Upper lobe of left lung (tissue), 6 donors: ENCODE measurements at regions not wholly inside any gene's neighbourhood (a gene's known extent, or its start where the extent isn't known, plus 50 kb on each side); places are given as distances from the start of the nearest gene placed in this dataset.

Experiments
- ATAC-seq, 2 donors: fragments of 200-7000 bp; cut with Tn5 transposase; one replicate each; pipeline ENCODE4 v1.9.1; 2022; ENCODE audit warnings: mild to moderate bottlenecking in 2 of 2, moderate library complexity in 2 of 2; ENCODE audit not compliant: low FRiP score in 2 of 2
- DNase-seq, 2 donors: peaks; one replicate each; pipeline ENCODE4 v3.0.0-alpha.2; 2019 to 2020
- H3K27ac ChIP-seq, 4 donors: fragments of 200-600 bp; sonication (generic); one replicate each; pipeline ENCODE4 v1.5.1; 2016 to 2019
- H3K27me3 ChIP-seq, 4 donors: fragments of 200-600 bp; sonication (generic); one replicate each; pipeline ENCODE4 v1.5.1; 2017 to 2019
- H3K36me3 ChIP-seq, 4 donors: fragments of 200-600 bp; sonication (generic); one replicate each; pipeline ENCODE4 v1.5.1; 2016 to 2019
- H3K4me1 ChIP-seq, 4 donors: fragments of 200-600 bp; sonication (generic); one replicate each; pipeline ENCODE4 v1.5.1; 2018 to 2019
- H3K4me3 ChIP-seq, 4 donors: fragments of 200-600 bp; sonication (generic); one replicate each; pipeline ENCODE4 v1.5.1; 2017 to 2019; ENCODE audit warnings: mild to moderate bottlenecking in 2 of 4, moderate library complexity in 1 of 4
- H3K9me3 ChIP-seq, 4 donors: fragments of 200-600 bp; sonication (generic); one replicate each; pipeline ENCODE4 v1.5.1; 2018 to 2019
- CTCF ChIP-seq, 6 experiments: fragments of 450-650 bp in 4 of 6; fragments of 200-600 bp in 2 of 6; sonication (generic) in 2 of 6; IDR thresholded peaks; one replicate each; pipeline ENCODE4 v1.5.1; 2016 to 2019; ENCODE audit warnings: antibody characterized with exemption in 6 of 6
- EP300 ChIP-seq, 4 donors: sonication (generic); formaldehyde crosslinking; IDR thresholded peaks; one replicate each; pipeline ENCODE4 v1.5.1; 2017; ENCODE audit warnings: antibody characterized with exemption in 4 of 4, control low read depth in 2 of 4
- POLR2A ChIP-seq, 4 donors: fragments of 450-650 bp; IDR thresholded peaks; one replicate each; pipeline ENCODE4 v1.5.1; 2016 to 2017; ENCODE audit warnings: antibody characterized with exemption in 4 of 4, mild to moderate bottlenecking in 2 of 4
- POLR2AphosphoS5 ChIP-seq, 2 donors: sonication (generic); formaldehyde crosslinking; IDR thresholded peaks; one replicate each; pipeline ENCODE4 v1.5.1; 2017; ENCODE audit warnings: antibody characterized with exemption in 2 of 2
- WGBS, 2 donors: methylation state at CpG; one replicate each; pipeline ENCODE4 v1.1.5; 2017 to 2018; 5-methylcytosine and 5-hydroxymethylcytosine counted together
- donor health status: DM: no; HTN: no; CAD: no; lungs with moderate emphysema.
- donor health status: DM: no; HTN: yes; CAD: no; lungs with severe emphysema.

- no peak for ATAC-seq
- Histone ChIP-seq H3K27ac (no peak overlapping the region), H3K36me3 (no peaks in the 10 kb centered on the region), H3K9me3 (no peaks in the 10 kb centered on the region), H3K4me3 (no peak overlapping the region), H3K4me1 (no peaks in the 10 kb centered on the region), H3K27me3 (no peaks in the 10 kb centered on the region)
- TF ChIP-seq POLR2A (IDR thresholded peaks at IDR 0.05) (no peak), POLR2AphosphoS5 (IDR thresholded peaks at IDR 0.05) (no peak), EP300 (IDR thresholded peaks at IDR 0.05) (no peak), CTCF (IDR thresholded peaks at IDR 0.05) (no peak)
- DNase-seq = no peak
- 43 to 49% methylated on average over 4 of the region's 4 CpGs for WGBS, 2 donors
Measured at GRCh38 chr12:108462686-108463085, 52.4 kb upstream of the FICD start.

GRCh38 chr12:108461058-108461660 is 53.9 kb upstream of the FICD start:
- Histone ChIP-seq H3K4me3 (no peak overlapping the region), H3K27ac (no peak overlapping the region), H3K4me1 (no peaks in the 10 kb centered on the region), H3K27me3 (no peaks in the 10 kb centered on the region), H3K36me3 (no peaks in the 10 kb centered on the region), H3K9me3 (no peaks in the 10 kb centered on the region)
- ATAC-seq (no peak), DNase-seq (no peak)
- TF ChIP-seq EP300 (IDR thresholded peaks at IDR 0.05) (no peak), POLR2A (IDR thresholded peaks at IDR 0.05) (no peak), CTCF (IDR thresholded peaks at IDR 0.05) (no peak), POLR2AphosphoS5 (IDR thresholded peaks at IDR 0.05) (no peak)
- 53 to 79% methylated on average over 4 of the region's 4 CpGs for WGBS, 2 donors

- Histone ChIP-seq H3K36me3 (no peaks in the 10 kb centered on the region), H3K4me3 (no peak overlapping the region), H3K27me3 (no peaks in the 10 kb centered on the region), H3K4me1 (no peaks in the 10 kb centered on the region), H3K9me3 (no peaks in the 10 kb centered on the region), H3K27ac (no peak overlapping the region)
- no peak for ATAC-seq
- no peak for DNase-seq
- TF ChIP-seq CTCF (IDR thresholded peaks at IDR 0.05) (no peak), EP300 (IDR thresholded peaks at IDR 0.05) (no peak), POLR2A (IDR thresholded peaks at IDR 0.05) (no peak), POLR2AphosphoS5 (IDR thresholded peaks at IDR 0.05) (no peak)
- 54 to 63% methylated on average over 2 to 3 of the region's 3 CpGs for WGBS, 2 donors
Measured at GRCh38 chr12:108459149-108459548, 55.9 kb upstream of the FICD start.

- 56 to 58% methylated on average over 7 of the region's 7 CpGs for WGBS, 2 donors
- Histone ChIP-seq H3K4me1 (no peaks in the 10 kb centered on the region), H3K27ac (no peak overlapping the region), H3K4me3 (no peak overlapping the region), H3K9me3 (no peaks in the 10 kb centered on the region), H3K27me3 (no peaks in the 10 kb centered on the region), H3K36me3 (no peaks in the 10 kb centered on the region)
- ATAC-seq (no peak), DNase-seq (peak in 1 of 2 donors; percentile 15)
- TF ChIP-seq POLR2A (IDR thresholded peaks at IDR 0.05) (no peak), CTCF (IDR thresholded peaks at IDR 0.05) (no peak), POLR2AphosphoS5 (IDR thresholded peaks at IDR 0.05) (no peak), EP300 (IDR thresholded peaks at IDR 0.05) (no peak)
Measured at GRCh38 chr12:108457734-108458361, 57.2 kb upstream of the FICD start.
